NCI-H2196 treated with DMSO at 0.1 percent for 48 hours (cell line): ENCODE measurements at regions not wholly inside any gene's neighbourhood (a gene's known extent, or its start where the extent isn't known, plus 50 kb on each side); places are given as distances from the start of the nearest gene placed in this dataset.

Source experiments
- DNase-seq: peaks from one replicate; lab custom pipeline; 2025; ENCODE audit not compliant: unreplicated experiment; lab: John Stamatoyannopoulos, UW

GRCh38 chr2:51629406-51629805 is 597.5 kb upstream of the NRXN1 start:
- DNase-seq = no peak

GRCh38 chr2:51628917-51629316 is 597.0 kb upstream of the NRXN1 start:
- no peak for DNase-seq

- no peak for DNase-seq
Observed at GRCh38 chr2:51624995-51625394, 593.1 kb upstream of the NRXN1 start.

DNA sequence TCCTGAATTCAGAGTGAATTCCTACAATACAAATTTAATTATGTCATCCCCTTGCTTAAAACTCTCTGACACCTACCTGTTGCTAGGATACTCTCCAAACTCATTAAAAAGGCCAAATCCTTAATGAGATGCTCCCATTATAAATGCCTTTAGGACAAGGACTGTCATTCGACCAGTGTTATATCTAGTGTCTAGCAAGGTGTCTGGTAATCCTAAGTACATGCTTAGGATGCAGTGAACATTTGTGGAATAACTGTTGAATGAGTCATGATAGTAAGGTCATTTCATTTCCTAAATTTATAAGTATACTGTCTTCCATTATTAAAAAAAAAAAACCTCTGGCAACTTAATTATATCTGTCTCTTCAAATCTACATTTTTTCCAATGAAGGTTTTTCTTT is 588.9 kb upstream of the NRXN1 start:
- DNase-seq = no peak

DNA sequence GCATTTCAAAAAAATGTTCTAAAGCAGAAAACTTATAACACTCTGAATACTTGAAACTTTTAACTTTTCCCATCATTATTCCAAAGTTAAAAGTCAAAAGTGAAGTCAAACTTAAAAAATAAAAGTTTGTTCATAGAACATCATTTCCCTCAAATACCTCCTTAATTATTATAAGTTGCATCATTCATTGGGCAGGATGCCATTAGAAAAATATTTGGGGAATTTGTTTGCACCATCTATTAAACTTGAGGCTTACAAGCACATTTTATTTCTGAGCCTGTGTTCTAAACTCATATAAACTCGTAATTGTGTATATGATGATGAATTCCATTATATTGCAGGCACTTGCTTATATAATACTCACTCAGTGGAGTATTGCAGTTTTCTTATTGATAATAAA is 588.0 kb upstream of the NRXN1 start:
- DNase-seq = no peak

- no peak for DNase-seq
Observed at GRCh38 chr2:51612387-51612786, 580.5 kb upstream of the NRXN1 start.

DNA sequence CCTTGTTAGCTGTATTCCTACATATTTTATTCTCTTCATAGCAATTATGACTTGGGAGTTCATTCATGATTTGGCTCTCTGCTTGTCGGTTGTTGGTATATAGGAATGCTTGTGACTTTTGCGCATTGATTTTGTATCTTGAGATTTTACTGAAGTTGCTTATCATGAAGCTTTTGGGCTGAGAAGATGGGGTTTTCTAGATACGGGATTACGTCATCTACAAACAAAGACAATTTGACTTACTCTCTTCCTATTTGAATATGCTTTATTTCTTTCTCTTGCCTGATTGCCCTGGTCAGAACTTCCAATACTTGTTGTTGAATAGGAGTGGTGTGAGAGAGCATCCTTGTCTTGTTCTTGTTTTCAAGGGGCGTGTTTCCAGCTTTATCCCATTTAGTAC is 569.8 kb upstream of the NRXN1 start:
- no peak for DNase-seq

- DNase-seq = no peak
Observed at GRCh38 chr2:51597086-51597485, 565.2 kb upstream of the NRXN1 start.

DNA sequence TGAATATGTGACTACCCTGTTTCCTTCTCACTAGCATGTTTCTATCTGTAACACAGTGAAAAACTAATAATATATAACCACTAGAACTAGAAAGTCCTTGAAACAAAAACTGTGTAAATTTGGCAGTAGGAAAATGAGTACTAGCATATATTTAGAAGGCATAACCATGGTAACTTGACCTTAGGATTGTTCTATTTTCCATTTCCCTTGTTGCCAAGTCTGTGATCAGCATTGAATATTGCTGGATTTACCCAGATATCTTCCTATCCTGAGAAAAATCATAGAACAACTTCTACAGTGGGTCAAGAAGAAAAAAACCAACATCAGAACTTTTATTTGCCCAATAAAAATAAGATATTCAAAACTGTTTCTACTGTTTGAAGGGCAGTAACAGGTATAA is 563.9 kb upstream of the NRXN1 start:
- DNase-seq = no peak

DNA sequence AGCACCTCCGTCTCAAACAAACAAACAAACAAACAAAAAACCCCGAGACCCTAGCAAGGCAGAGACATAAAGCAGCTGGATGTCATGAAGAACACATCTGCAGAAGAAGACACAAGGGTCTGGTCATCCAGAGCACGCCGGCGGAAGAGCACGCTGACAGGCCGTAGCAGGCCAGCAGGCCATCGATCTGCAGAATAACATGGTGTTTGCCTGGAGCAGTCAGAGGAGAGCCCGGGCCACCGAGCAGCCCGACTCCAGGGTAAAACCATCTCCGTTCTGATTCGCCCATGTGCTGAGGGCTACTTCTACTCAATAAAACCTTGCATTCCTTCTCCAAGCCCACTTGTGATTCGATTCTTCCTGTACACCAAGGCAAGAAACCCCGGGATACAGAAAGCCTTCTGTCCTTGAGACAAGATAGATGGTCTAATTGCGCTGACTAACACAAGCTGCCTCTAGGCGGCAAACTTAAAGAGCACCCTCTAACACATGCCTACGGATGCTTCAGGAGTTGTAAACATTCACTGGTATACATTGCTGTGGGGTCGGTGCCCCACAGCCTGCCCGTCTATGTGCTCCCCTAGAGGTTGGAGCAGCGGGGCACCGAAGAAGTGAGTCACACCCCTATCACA is 549.8 kb upstream of the NRXN1 start:
- no peak for DNase-seq

GRCh38 chr2:51579412-51579811 is 547.5 kb upstream of the NRXN1 start:
- no peak for DNase-seq

GRCh38 chr2:51575181-51575580 is 543.2 kb upstream of the NRXN1 start:
- no peak for DNase-seq

- DNase-seq = no peak
Observed at GRCh38 chr2:51559026-51559425, 527.1 kb upstream of the NRXN1 start.

DNA sequence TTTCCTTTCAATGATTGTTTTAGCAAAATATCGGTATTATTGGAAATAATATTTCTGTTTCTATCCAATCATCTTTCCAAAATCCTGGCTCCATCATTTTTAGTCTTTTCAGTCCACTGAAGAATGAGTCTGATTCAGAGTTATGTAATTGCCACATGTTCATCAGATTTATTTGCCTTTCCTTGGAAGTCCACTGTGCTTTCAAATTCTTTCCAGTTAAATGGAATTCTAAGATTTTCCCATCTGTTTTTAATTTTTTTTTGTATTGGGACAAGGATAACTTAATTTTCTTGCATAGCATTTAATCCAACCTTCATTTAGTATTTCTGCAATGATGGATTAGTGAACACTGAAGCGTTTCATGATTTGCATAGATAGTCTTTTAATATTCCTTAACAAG is 521.5 kb upstream of the NRXN1 start:
- DNase-seq = no peak

DNA sequence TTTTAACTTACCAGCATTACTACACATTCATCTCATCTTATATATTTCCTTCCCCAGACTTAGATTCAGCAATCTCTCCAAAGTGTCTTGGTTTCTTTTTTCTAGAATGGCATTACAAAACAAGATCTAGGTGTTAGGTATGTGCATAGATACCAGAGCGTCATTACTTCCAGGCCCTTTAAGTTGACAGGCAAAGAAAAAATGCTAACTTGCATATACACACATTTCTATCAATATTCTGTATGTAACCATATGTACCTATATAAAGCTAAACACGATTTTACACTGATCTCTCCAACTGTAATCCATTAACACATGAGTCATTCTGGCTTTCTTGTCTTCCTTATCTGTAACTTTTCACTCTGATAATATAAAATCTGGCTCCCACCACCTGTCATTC is 503.8 kb upstream of the NRXN1 start:
- no peak for DNase-seq

DNA sequence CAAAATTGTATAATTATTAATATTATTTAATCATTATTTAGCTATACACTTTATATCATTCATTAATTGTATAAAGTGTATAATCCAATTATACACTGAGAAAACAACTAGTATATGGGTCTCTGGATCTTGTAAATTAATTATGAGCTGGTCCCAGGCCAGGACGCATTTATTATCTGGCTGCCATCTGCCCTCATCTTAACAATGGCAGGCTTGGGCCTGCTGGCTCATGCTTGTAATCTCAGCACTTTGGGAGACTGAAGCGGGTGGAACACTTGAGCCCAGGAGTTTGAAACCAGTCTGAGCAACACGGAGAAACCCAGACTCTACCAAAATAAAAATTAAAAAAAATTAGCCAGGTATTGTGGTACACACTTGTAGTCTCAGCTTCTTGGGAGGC is 502.2 kb upstream of the NRXN1 start:
- no peak for DNase-seq

GRCh38 chr2:51528156-51528555 is 496.2 kb upstream of the NRXN1 start:
- DNase-seq = no peak

DNA sequence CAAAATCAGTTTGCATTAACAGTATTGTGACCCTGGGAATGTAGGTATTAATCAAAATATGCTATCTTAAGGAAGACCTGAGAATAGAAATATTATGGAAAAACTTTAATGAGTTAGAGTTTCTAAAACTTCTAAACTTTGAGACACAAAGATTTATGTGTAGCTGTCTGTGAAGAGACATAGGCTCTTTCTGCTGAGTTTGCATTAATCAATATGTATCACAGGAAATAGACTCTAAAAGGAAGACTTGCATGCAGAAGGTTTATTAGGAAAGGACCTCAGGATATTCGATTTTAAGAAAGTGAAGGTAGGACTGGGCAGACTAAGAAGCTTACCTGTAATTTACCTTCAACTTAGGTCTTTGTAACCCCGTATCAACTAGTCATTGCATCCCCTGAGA is 494.8 kb upstream of the NRXN1 start:
- DNase-seq = no peak

GRCh38 chr2:51516667-51517066 is 484.7 kb upstream of the NRXN1 start:
- DNase-seq = no peak

DNA sequence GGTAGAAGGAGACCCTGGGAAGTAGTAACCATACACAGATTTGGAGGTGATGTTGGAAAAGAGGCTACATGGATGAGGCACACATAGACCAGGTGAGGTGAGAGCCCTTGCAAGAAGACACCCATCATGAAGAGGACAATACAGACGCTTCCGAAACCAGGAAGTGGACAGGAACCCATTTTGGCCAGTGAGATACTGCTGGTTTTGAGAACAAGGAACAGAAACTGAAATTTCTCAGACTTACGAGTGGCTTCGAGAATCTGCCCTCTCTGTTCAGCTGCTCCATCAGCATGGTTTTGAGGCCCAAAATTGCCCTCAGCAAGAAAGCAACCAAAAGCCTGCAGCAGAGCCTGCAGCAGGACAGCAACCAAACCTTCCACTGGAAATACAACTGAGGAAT is 479.1 kb upstream of the NRXN1 start:
- no peak for DNase-seq

DNA sequence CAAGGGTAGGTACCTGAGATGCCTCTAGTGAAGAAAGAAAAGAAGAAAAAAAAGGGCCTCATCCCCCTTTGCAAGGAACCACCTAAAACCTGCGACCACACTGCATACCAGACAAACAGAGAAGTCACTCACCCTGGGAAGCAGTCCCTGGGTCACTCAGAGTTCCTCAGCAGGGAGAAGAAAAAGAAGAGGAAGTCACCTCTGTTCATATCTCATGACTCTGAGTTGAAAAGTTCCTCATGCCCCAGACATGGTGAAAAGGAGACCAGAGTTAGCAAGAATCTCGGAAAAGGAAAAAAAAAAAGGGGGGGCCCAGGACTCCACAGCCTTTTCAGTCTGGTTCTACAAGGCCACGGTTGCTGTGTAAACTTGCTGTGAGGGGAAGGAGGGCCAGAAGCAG is 478.4 kb upstream of the NRXN1 start:
- no peak for DNase-seq

GRCh38 chr2:51505533-51505932 is 473.6 kb upstream of the NRXN1 start:
- DNase-seq = no peak

DNA sequence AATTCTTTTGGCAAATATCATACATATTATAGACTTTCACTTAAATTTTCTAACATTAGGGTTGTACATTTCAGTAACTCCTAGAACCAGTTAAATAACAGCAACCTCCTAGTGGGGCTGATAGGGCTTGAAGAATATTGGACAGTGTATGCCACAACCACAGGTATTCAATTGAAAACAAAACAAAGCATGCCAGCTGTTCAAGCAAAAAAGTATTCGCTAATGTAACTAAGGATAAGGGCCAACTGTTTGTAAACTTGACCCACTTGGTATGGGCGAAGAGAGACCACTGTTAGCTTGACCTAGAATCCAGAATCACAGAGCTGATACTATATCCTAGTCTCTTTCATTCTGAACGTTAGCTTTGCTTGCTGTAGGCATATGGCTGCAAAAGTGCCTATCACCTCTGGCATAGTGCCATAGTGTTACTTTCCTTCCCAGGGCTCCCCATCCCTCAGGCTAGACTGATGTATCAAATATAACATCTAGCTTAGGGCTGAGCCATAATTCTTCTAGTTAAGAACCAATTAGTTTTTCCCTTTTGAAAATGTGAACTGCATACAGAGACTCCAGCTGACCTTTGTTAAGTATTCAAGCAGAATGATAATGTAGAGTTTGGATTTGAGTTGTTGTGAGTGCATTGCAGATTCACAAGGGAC is 458.8 kb upstream of the NRXN1 start:
- no peak for DNase-seq
